RWPE2 (cell line): ENCODE measurements at regions not wholly inside any gene's neighbourhood (a gene's known extent, or its start where the extent isn't known, plus 50 kb on each side); places are given as distances from the start of the nearest gene placed in this dataset.

Experiments
- ATAC-seq: fragments of 200-7000 bp; cut with Tn5 transposase; 3 replicates; pipeline ENCODE4 v1.9.1; 2021; ENCODE audit warnings: low read depth
- DNase-seq: peaks from one replicate; pipeline ENCODE4 v3.0.0-alpha.2; 2020; ENCODE audit warnings: low spot score
- H3K27ac ChIP-seq: fragments of 450-650 bp; 2 replicates; pipeline ENCODE4 v1.5.1; 2017; ENCODE audit warnings: mild to moderate bottlenecking; ENCODE audit not compliant: poor library complexity, severe bottlenecking
- H3K27me3 ChIP-seq: fragments of 250-450 bp; sonication (Bioruptor Pico); 2 replicates; pipeline ENCODE4 v1.5.1; 2021; ENCODE audit warnings: mild to moderate bottlenecking, moderate library complexity; ENCODE audit not compliant: insufficient read depth, poor library complexity, severe bottlenecking
- H3K36me3 ChIP-seq: fragments of 250-450 bp; sonication (Bioruptor Pico); 2 replicates; pipeline ENCODE4 v1.5.1; 2020; ENCODE audit warnings: low read depth, mild to moderate bottlenecking, moderate library complexity
- H3K4me1 ChIP-seq: fragments of 250-450 bp; sonication (Bioruptor Pico); 2 replicates; pipeline ENCODE4 v1.5.1; 2021; ENCODE audit warnings: mild to moderate bottlenecking, moderate library complexity; ENCODE audit not compliant: insufficient read depth, poor library complexity, severe bottlenecking
- H3K4me3 ChIP-seq: fragments of 250-450 bp; sonication (Bioruptor Pico); 2 replicates; pipeline ENCODE4 v1.5.1; 2021; ENCODE audit warnings: mild to moderate bottlenecking, moderate library complexity; ENCODE audit not compliant: severe bottlenecking
- H3K9me3 ChIP-seq: fragments of 250-450 bp; sonication (Bioruptor Pico); 2 replicates; pipeline ENCODE4 v1.5.1; 2021; ENCODE audit warnings: mild to moderate bottlenecking, moderate library complexity; ENCODE audit not compliant: severe bottlenecking
- TF ChIP-seq, protein P1 (sequence below): fragments of 450-650 bp; IDR thresholded peaks from one replicate; pipeline ENCODE4 v1.5.1; 2017; ENCODE audit warnings: mild to moderate bottlenecking, moderate library complexity; ENCODE audit not compliant: poor library complexity, severe bottlenecking

DNA sequence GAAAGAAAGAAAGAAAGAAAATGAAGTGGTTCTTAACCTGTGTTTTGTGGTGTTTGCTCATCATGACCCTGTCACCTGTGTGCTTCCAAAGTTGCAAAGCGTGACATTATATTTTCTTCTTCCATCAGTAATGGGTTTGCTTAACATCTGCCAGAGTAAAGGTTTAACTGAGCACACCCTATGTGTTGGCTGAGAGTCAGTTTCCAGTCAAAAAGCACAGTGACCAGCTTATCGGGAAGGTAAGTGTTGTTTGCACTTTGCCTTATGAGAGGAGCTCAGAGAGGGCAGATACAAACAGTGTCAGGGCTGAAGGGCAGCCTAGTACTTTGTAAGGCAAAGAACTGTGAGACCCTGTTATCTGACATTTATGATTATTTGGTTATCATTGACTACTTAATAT lies 406.2 kb upstream of the CWC22 start:
- Histone ChIP-seq H3K4me3 (no peak overlapping the region), H3K27ac (no peak overlapping the region), H3K36me3 (no peaks in the 10 kb centered on the region), H3K4me1 (no peaks in the 10 kb centered on the region), H3K9me3 (no peaks in the 10 kb centered on the region), H3K27me3 (no peaks in the 10 kb centered on the region)
- DNase-seq (no peak), ATAC-seq (no peak)
- TF ChIP-seq, protein P1, sequence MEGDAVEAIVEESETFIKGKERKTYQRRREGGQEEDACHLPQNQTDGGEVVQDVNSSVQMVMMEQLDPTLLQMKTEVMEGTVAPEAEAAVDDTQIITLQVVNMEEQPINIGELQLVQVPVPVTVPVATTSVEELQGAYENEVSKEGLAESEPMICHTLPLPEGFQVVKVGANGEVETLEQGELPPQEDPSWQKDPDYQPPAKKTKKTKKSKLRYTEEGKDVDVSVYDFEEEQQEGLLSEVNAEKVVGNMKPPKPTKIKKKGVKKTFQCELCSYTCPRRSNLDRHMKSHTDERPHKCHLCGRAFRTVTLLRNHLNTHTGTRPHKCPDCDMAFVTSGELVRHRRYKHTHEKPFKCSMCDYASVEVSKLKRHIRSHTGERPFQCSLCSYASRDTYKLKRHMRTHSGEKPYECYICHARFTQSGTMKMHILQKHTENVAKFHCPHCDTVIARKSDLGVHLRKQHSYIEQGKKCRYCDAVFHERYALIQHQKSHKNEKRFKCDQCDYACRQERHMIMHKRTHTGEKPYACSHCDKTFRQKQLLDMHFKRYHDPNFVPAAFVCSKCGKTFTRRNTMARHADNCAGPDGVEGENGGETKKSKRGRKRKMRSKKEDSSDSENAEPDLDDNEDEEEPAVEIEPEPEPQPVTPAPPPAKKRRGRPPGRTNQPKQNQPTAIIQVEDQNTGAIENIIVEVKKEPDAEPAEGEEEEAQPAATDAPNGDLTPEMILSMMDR = no peak

DNA sequence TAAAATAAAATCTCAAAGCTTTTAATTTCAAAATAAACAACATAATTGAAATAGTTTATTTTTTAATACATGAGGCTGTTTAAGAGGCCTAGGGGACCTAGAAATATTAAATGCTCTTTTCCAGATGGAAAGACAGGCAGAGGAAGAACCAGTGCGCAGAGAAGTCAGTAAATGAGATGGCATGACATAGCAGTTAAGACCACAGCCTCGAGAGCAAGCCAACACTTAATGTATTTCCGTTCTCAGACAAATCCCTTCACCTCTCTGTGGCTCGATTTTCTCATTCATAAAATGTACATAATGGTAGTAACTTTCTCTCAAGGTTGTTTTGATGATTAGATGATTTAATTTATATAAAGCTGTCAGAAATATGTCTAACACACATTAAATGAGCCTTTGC lies 405.1 kb upstream of the CWC22 start:
- Histone ChIP-seq H3K9me3 (no peaks in the 10 kb centered on the region), H3K27ac (no peak overlapping the region), H3K27me3 (no peaks in the 10 kb centered on the region), H3K4me3 (no peak overlapping the region), H3K36me3 (no peaks in the 10 kb centered on the region), H3K4me1 (no peaks in the 10 kb centered on the region)
- no peak for ATAC-seq
- DNase-seq = no peak
- TF ChIP-seq, protein P1 = no peak

DNA sequence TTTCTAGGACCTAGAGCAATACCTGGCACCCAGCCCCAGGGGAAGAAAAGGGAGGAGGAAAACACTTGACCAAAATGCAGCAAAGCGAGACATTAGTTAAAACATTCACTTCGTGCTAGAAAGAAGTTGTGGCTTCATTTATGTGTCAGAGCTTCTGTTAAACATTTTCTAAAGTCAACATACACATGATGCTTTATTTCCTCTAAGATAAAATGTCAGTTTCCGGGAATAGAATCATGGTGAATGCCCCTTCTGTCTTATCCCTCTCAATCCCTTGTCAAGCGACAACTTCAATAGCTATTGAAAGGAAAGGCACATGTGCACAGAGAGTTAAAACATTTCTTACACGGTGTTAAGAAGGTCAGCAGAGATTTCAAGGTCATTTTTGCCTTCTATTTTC lies 404.6 kb upstream of the CWC22 start:
- no peak overlapping the region for H3K4me3 ChIP-seq
- H3K27me3 ChIP-seq = no peaks in the 10 kb centered on the region
- TF ChIP-seq, protein P1 = no peak
- H3K4me1 ChIP-seq = no peaks in the 10 kb centered on the region
- H3K36me3 ChIP-seq = no peaks in the 10 kb centered on the region
- ATAC-seq (no peak), DNase-seq (no peak)
- H3K27ac ChIP-seq = no peak overlapping the region
- no peaks in the 10 kb centered on the region for H3K9me3 ChIP-seq

DNA sequence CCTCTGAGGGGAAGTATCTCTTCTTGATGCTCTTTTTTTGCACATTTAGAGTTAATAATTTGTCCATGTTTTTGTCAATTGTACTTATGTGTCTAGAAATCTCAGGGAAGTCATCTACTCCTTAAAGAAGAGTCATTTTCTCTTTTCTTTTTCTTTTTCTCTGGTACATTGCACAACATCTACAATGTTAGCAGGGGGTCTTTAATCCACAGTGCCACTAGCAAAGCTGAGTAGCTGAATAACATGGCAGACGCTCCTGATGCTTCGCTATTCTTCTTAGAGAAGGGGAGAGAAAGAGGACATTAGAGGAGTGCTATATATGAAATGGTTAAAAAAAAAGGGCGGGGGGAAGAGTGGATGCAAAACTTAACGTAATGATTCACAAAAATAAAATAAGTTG lies 399.6 kb upstream of the CWC22 start:
- no peaks in the 10 kb centered on the region for H3K9me3 ChIP-seq

DNA sequence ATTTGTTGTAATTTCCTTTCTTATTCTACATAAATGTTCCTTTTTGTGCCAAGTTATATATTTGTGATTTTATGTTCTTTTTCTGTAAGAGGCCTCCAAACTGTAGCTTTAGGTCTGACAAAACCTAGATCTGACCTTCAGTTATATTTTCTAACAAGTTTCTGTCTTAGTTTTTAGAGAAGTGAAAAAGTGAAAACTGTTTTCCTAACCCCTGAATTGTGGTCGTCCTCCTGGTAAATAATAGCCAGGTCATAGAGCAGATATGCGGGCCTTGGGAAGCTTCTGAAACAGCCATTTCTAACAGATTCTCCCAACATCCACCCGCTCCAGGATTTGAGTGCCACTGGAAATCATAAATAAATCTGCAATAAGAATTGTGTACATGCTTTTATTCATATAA lies 398.4 kb upstream of the CWC22 start:
- Histone ChIP-seq H3K9me3 (no peaks in the 10 kb centered on the region), H3K4me3 (no peak overlapping the region), H3K27me3 (no peaks in the 10 kb centered on the region), H3K36me3 (no peaks in the 10 kb centered on the region), H3K27ac (no peak overlapping the region), H3K4me1 (no peaks in the 10 kb centered on the region)
- DNase-seq (no peak), ATAC-seq (no peak)
- TF ChIP-seq, protein P1 = no peak

More for the DNA sequence above, 399.6 kb upstream of the CWC22 start:
- H3K36me3 ChIP-seq = no peaks in the 10 kb centered on the region
- ATAC-seq (no peak), DNase-seq (no peak)
- no peaks in the 10 kb centered on the region for H3K27me3 ChIP-seq
- no peaks in the 10 kb centered on the region for H3K4me1 ChIP-seq
- no peak overlapping the region for H3K4me3 ChIP-seq
- TF ChIP-seq, protein P1 = no peak
- no peak overlapping the region for H3K27ac ChIP-seq
